ENCODE measurements at regions not wholly inside any gene's neighbourhood (a gene's known extent, or its start where the extent isn't known, plus 50 kb on each side); places are given as distances from the start of the nearest gene placed in this dataset.

DNA sequence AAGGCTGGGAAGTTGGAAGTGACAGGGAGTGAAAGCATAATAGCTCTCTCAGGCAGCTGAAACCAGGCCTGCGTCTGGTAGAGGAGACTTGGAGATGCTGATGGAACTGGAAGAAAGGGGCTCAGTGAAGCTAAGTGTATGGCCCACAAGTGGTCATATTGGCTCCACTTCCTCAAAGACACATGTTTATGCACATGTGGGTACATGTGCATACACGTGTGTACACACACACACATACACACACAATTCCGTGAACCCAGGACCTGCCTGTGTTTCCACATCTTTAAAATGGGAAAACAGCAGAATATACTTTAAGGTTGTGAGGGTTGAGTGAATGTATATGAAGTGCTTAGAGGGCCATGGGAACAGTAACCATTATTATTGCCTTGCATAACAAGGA lies 160.9 kb downstream of the ARL6IP6 start:
- TF ChIP-seq CTCF (IDR thresholded peaks at IDR 0.05 in 4 of 5, conservative IDR thresholded peaks at IDR 0.05 in 1 of 5) (no peak), POLR2A (IDR thresholded peaks at IDR 0.05) (no peak)
